ENCODE measurements at regions not wholly inside any gene's neighbourhood (a gene's known extent, or its start where the extent isn't known, plus 50 kb on each side); places are given as distances from the start of the nearest gene placed in this dataset.

- H3K9ac ChIP-seq (ENCODE audit: low read length), result no peak overlapping the region
- Mint-ChIP-seq H3K27me3 (no peaks in the 10 kb centered on the region), H3K4me3 (no peak overlapping the region), H3K4me1 (no peaks in the 10 kb centered on the region), H3K27ac (no peak overlapping the region), H3K9me3 (ENCODE audit: insufficient read depth) (no peaks in the 10 kb centered on the region)
- CTCF ChIA-PET, result no interaction called here
- H3K27me3 ChIP-seq (replicated peaks in 1 of 4; ENCODE audit: control extremely low read depth in 1 of 4, control insufficient read depth in 3 of 4, insufficient read depth in 4 of 4, low read length in 3 of 4), result no peaks in the 10 kb centered on the region
- TF ChIP-seq CTCF (IDR thresholded peaks at IDR 0.05) (no peak), EZH2 (IDR thresholded peaks at IDR 0.05; ENCODE audit: borderline replicate concordance, insufficient read depth, low read depth, low read length, poor library complexity, severe bottlenecking) (no peak)
- H2AFZ ChIP-seq (ENCODE audit: insufficient read depth, low read depth, low read length, poor library complexity, severe bottlenecking), result no peak overlapping the region
- H3K4me3 ChIP-seq (ENCODE audit: control extremely low read depth in 1 of 5, extremely low read depth in 1 of 5, insufficient read depth in 1 of 5, low read depth in 2 of 5, low read length in 4 of 5), result no peak overlapping the region
- H3K4me2 ChIP-seq (replicated peaks; ENCODE audit: low read depth, low read length, poor library complexity, severe bottlenecking), result no peak overlapping the region
- intact Hi-C loops (cut with micrococcal nuclease), result no loop called here
- H3K9me3 ChIP-seq (ENCODE audit: control extremely low read depth in 1 of 3, control insufficient read depth in 2 of 3, insufficient read depth in 1 of 3, low read length in 2 of 3), result no peaks in the 10 kb centered on the region
- DNase-seq, result no peak
- WGBS (ENCODE audit: insufficient coverage), result no CpG with 5 or more reads among the region's 2 CpGs
- H3K79me2 ChIP-seq (ENCODE audit: control insufficient read depth, insufficient read depth, low read length), result no peaks in the 10 kb centered on the region
- no peaks in the 10 kb centered on the region for H3K36me3 ChIP-seq (replicated peaks in 1 of 2; ENCODE audit: control extremely low read depth in 1 of 2, control insufficient read depth in 1 of 2, extremely low read depth in 1 of 2, insufficient read depth in 2 of 2, low read length in 1 of 2)
- no peaks in the 10 kb centered on the region for H4K20me1 ChIP-seq (ENCODE audit: control insufficient read depth, insufficient read depth, low read length, poor library complexity, severe bottlenecking)
- H3K4me1 ChIP-seq (ENCODE audit: control insufficient read depth in 2 of 2, insufficient read depth in 2 of 2, low read length in 2 of 2), result no peaks in the 10 kb centered on the region
- ATAC-seq (ENCODE audit: low read depth), result no peak
- POLR2A ChIA-PET, result no interaction called here
- H3K27ac ChIP-seq (ENCODE audit: low read length in 2 of 2), result no peak overlapping the region
Measured at GRCh38 chr9:74064702-74065101, 432.4 kb upstream of the RORB start.

- no peak for TF ChIP-seq CTCF (IDR thresholded peaks at IDR 0.05)
- no peak for TF ChIP-seq EZH2 (IDR thresholded peaks at IDR 0.05; ENCODE audit: borderline replicate concordance, insufficient read depth, low read depth, low read length, poor library complexity, severe bottlenecking)
- no peak overlapping the region for H2AFZ ChIP-seq (ENCODE audit: insufficient read depth, low read depth, low read length, poor library complexity, severe bottlenecking)
- no peak overlapping the region for H3K4me3 ChIP-seq (ENCODE audit: control extremely low read depth in 1 of 5, extremely low read depth in 1 of 5, insufficient read depth in 1 of 5, low read depth in 2 of 5, low read length in 4 of 5)
- ChIA-PET CTCF (no interaction called here), POLR2A (no interaction called here)
- Mint-ChIP-seq H3K9me3 (ENCODE audit: insufficient read depth) (peaks cover 4% of the 10 kb centered on the region), H3K27me3 (no peaks in the 10 kb centered on the region), H3K4me1 (no peaks in the 10 kb centered on the region), H3K27ac (no peak overlapping the region), H3K4me3 (no peak overlapping the region)
- no peaks in the 10 kb centered on the region for H3K9me3 ChIP-seq (ENCODE audit: control extremely low read depth in 1 of 3, control insufficient read depth in 2 of 3, insufficient read depth in 1 of 3, low read length in 2 of 3)
- H3K9ac ChIP-seq (ENCODE audit: low read length), result no peak overlapping the region
- DNase-seq, result no peak
- no peaks in the 10 kb centered on the region for H3K4me1 ChIP-seq (ENCODE audit: control insufficient read depth in 2 of 2, insufficient read depth in 2 of 2, low read length in 2 of 2)
- no peaks in the 10 kb centered on the region for H3K27me3 ChIP-seq (replicated peaks in 1 of 4; ENCODE audit: control extremely low read depth in 1 of 4, control insufficient read depth in 3 of 4, insufficient read depth in 4 of 4, low read length in 3 of 4)
- no peak overlapping the region for H3K27ac ChIP-seq (ENCODE audit: low read length in 2 of 2)
- no CpG with 5 or more reads among the region's 2 CpGs for WGBS (ENCODE audit: insufficient coverage)
- intact Hi-C loops (cut with micrococcal nuclease), result no loop called here
- no peaks in the 10 kb centered on the region for H3K36me3 ChIP-seq (replicated peaks in 1 of 2; ENCODE audit: control extremely low read depth in 1 of 2, control insufficient read depth in 1 of 2, extremely low read depth in 1 of 2, insufficient read depth in 2 of 2, low read length in 1 of 2)
- ATAC-seq (ENCODE audit: low read depth), result no peak
- H3K4me2 ChIP-seq (replicated peaks; ENCODE audit: low read depth, low read length, poor library complexity, severe bottlenecking), result no peak overlapping the region
- H3K79me2 ChIP-seq (ENCODE audit: control insufficient read depth, insufficient read depth, low read length), result no peaks in the 10 kb centered on the region
- H4K20me1 ChIP-seq (ENCODE audit: control insufficient read depth, insufficient read depth, low read length, poor library complexity, severe bottlenecking), result no peaks in the 10 kb centered on the region
Measured at GRCh38 chr9:74066128-74066527, 431.0 kb upstream of the RORB start.
